HG03135 (cell line): ENCODE measurements at regions not wholly inside any gene's neighbourhood (a gene's known extent, or its start where the extent isn't known, plus 50 kb on each side); places are given as distances from the start of the nearest gene placed in this dataset.

Experiments
- ATAC-seq: cut with Tn5 transposase; IDR thresholded peaks from one replicate; pipeline ENCODE4 v1.9.1; 2021; ENCODE audit warnings: mild to moderate bottlenecking, moderate library complexity; ENCODE audit not compliant: unreplicated experiment

DNA sequence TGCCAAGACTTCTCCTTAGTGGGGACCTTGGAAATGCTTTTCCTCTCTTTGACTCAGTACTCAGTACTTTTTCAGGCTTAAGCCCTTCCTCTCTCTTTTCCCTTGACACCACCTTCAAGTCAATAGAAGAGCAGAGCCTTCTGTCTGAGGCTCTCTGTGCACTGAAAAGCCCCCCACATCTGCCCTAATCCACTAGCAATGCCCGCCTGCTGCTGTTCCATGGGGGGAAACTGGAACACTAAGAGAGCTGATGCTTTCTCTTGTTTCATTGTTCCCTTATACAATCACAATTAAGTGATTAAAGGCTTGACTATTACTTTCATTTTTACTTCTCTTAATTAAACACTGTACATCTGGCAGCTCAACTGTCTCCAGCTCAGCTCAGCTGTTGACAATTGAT, 254.5 kb downstream of the SLITRK6 start:
- ATAC-seq: no peak

GRCh38 chr13:85543144-85543543, 256.1 kb downstream of the SLITRK6 start:
- ATAC-seq: no peak

- no peak for ATAC-seq
Observed at GRCh38 chr13:85541476-85541875, 257.7 kb downstream of the SLITRK6 start.

- ATAC-seq: no peak
Observed at GRCh38 chr13:85538957-85539356, 260.3 kb downstream of the SLITRK6 start.

DNA sequence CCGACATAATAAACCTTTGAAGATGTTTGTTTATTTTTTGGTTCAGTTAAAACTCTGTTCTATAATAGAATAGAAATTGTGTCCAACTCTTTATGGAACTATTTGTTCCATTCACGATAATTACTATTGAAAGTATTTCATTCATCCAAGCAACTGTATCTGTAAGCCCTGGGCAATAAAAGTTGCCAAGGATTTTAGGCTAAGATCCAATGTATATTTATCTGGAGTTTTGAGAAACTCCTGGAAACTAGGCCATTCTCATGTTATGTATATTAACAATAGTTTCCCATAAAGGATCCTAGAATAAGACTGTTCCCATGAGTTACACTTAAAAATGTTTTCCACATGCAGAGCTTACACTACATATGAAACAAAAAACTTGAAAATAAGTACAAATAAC, 261.6 kb downstream of the SLITRK6 start:
- ATAC-seq: no peak

DNA sequence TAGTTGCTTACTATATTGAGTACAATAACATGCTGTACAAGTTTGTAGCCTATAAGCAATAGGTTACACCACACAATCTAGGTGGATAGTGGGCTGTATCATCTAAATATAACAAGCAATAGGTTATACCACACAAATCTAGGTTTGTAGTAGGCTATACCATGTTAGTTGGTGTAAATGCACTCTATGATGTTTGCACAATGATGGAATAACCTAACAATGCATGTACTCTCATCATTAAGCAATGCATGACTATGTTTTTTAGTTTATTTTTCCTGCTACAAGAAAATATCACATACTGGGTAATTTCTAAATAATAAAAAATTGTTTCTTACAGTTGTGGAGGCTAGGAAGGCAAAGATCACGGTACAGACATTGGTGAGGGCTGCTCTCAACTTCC, 262.5 kb downstream of the SLITRK6 start:
- no peak for ATAC-seq

DNA sequence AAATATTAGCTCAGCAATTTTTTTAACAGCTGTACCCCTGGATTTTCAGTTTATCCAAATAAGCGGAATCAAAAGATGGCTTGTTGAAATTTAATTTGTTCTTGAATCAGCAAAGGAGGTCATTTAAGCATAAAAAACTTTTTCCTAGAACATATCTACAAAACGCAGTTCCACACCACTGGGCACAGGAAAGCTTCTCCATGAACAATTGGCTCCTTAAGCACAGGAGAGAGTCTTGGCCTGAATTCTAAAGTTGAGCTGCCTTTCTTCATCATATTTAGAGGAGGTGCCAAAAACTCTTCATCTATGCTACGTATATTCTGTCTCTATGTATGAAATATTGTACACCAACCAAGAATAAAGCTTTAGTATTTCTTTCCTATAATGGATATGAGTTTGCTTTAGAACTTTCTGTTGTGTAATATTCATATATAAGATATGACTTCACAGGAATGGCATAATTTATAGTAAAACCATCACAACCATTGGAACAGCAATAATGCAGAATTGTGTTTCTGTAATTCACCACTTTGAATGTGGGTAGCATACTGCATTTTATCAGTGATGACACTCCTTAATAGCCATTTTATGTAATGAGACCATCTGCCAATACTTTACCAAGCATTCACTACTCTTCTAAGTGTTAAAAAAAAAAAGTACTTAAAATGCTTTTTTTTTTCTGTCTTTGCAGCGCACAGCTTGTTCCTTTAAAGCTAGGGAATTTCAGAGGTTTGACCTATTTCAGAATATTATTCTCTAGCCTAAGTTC, 263.7 kb downstream of the SLITRK6 start:
- ATAC-seq: no peak

DNA sequence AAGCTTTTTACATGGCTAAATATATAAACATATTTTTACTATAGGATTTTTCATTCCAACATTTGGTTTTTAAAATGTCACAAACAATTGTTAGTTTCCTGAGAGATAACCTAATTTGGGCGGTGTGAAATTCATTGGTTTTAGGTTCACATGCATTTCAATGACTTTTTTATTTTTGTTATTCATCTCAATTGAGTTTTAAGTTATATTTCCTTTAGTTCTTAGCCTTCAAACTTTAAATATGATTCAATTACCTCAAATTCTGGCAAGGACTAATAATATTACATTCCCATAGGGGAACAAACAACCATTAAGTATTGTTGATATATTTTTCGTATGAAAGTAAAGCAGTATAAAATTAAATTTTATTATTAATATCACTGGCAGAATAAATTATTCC, 265.3 kb downstream of the SLITRK6 start:
- no peak for ATAC-seq

- ATAC-seq: no peak
Observed at GRCh38 chr13:85529218-85529594, 270.0 kb downstream of the SLITRK6 start.

DNA sequence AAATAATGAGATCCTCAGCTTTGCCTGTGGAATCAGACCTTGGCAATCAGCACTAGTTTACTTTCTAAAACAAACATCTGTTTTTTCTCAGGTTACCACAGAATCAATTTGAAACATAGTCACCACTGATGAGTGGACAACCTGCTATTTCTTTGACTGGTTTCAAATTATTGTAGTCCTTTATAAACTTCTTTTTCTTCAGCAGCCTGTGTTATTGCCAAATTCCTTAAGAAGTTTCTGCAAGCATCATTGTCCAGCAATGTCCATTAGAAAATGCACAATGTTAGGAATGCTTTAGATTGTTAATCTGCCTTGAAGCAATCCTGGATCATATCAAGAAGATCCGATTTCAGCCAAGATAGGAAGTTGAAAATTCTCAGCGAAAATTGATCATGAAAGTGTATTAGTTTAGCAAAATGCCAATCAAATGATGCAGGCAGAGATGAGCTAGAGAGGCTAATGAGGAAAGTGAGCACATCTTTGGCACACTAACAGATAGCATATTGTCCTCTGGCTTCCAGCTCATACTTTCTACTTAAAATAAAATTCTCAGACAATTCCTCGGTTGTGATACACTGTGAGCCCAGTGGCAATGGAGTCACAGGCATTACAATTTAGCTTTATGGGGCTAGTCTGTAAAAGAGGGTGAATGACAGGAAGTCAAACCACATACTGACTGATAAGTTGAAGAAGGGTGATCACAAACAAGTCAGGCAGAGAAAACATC, 270.6 kb downstream of the SLITRK6 start:
- ATAC-seq: no peak

DNA sequence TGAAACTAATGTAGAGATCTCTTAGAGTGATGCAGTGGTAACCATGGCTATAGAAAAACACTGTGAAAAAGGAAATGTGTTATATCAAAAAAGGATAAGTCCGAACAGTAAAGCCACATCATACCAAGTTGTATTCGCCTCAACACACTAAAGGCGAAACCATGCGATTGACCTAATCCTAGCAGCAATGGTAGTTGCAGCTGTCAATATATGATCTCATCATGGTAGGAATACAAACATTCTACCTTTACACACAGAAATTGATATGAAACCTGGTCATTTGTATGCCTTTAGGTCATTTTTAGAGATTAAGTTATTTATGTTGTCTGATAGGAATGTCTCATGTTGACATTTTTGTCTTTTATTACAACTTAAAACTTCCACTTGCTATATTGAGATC, 271.9 kb downstream of the SLITRK6 start:
- no peak for ATAC-seq

- no peak for ATAC-seq
Observed at GRCh38 chr13:85525411-85525810, 273.8 kb downstream of the SLITRK6 start.

- ATAC-seq: no peak
Observed at GRCh38 chr13:85521657-85522056, 277.6 kb downstream of the SLITRK6 start.

GRCh38 chr13:85520445-85520844, 278.8 kb downstream of the SLITRK6 start:
- ATAC-seq: no peak

DNA sequence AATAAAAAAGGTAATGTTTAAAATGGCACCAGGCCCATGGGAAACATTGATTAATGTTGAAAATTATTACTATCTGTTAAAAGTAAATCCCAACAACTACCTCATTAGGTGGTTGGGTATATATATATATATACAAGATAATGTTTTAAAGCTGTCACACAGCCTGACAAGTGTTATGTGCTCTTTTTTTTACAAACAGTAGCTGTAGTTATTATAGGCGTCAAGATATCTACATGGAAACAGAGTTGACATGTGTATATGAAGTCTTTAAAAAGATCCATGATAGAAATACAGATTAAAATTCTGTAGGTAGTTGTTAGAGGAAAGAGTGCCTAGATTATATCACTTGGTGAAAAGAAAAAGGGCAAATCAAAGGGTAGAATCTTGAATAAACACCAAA, 279.9 kb downstream of the SLITRK6 start:
- no peak for ATAC-seq

- no peak for ATAC-seq
Observed at GRCh38 chr13:85512421-85512820, 286.8 kb downstream of the SLITRK6 start.

DNA sequence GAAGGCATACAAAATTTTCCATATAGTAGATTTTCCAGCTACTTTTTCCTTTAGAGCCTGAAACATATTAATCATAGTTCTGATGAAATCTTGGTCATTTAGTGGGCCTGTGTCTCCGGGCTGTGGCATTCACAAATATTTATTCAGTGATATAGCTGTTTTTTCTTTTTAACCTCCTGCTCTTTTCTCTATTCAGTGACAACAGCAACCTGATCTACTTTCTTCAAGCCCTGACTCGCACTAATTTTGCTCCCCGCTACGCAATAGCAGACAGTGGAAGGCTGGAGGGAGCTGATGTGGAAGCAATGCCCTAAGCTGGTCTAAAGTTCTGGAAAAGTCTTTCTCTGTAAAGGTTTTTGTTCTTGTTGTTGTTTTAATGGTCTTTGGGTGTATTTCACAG, 289.7 kb downstream of the SLITRK6 start:
- no peak for ATAC-seq

DNA sequence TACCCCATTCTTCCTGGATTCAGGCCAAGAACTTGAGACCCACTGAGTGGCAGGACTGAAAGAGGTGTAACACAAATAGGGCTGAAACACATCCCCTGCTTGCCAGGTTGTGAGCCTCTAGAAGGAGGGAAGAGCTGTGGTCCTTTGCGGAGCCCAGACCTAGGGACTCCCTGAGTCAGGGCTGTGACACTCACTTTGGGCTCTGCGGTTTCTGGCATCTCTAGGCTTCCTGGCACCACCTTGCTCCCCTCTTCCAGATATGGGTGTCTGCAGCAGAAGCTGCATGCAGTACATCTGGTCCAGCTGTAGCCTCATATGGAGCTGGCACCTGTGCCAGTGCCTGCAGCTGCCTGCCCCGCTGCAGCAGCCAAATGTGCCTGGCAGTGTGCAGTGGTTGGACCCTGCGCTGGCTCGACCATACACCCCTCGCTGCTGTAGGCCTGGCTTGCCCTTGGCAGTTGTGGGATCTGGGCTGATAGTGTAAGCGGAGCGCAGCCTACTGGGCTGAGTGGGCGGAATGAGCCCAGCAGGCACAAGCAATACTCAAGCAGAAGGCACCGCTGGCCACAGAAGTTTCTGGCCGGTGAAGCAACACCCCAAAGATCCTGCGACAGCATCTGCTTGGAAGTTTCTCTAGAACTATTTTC, 290.4 kb downstream of the SLITRK6 start:
- no peak for ATAC-seq

GRCh38 chr13:85503797-85504196, 295.4 kb downstream of the SLITRK6 start:
- ATAC-seq: no peak

- ATAC-seq: no peak
Observed at GRCh38 chr13:85501616-85502015, 297.6 kb downstream of the SLITRK6 start.

DNA sequence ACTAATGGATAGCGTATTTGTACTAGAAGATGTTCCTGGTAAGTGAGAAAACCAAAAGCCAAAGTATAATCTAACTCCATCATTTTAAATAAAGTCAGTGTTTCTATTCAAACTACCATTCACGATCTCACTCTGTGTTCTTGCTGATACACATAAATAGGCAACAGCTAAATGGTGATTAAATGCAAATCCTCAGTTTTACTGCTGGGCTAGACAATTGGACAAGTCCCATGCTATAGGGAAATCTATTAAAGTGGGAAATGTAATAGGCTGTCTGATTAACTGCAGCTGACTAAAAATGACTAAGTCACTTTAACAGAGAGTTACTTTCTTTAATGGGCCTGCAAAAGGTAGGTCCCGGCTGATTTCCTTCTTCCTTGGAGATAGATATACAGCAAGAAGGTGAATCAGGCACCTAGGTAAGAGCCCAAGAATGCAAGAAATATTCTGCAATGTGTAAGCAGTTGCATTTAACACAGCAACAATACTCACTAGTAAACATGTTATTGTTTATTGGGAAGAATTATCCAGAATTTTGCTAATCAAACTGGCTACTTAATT, 298.4 kb downstream of the SLITRK6 start:
- ATAC-seq: no peak

- ATAC-seq: no peak
Observed at GRCh38 chr13:85498774-85499173, 300.4 kb downstream of the SLITRK6 start.
